ENCODE measurements at regions not wholly inside any gene's neighbourhood (a gene's known extent, or its start where the extent isn't known, plus 50 kb on each side); places are given as distances from the start of the nearest gene placed in this dataset.
"Not testable (repeated sequence)": the region's sequence is repeated elsewhere in the genome, so short reads cannot be mapped to it uniquely, and the experiment has no call there.

DNA sequence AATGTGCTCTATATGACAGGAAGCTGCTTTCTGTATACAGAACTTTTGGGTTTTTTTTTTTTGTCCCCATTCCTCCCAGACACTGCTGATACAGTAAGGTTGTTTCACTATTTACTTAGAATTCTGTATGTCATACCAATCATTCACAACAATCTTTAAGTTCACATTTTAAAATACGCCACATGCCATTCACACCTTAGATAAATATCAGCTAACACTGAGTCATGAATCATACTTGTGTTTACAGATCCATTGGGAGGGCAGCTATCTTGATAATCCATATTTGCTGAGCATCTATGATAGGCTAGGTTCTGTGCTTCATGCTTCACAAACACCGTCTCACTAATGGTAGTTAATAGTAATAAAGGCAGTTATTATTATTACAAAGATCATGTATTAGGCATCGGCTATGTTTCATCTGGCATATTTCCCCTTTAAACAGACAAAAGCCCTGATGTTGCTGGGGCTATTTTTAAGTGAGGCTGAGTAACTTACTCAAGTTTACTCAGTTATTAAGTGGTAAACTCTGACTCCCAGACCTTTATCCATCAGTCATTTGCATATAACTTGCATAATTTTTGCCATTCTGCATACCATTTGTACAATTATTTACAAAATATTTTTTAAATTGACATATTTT is 152.2 kb upstream of the HMHB1 start:
- DNase-seq: no peak

DNA sequence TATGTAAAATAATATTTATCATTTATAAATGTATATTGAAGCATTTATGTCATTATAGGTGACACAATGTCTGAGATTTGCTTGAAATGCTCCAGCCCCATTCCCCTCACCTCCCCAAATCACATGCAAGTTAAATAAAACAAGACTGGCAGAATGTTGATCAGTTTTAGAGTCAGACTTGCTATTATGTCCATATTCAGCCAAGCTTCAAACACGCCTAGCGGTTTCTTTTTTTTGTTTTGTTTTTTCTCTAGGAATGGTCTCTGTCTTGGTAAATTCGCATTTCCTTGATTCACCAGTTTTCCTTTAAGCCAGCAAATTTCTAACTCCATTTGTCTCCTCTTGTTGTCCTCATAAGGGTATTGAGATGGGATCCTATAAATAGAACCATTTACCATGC is 153.0 kb upstream of the HMHB1 start:
- DNase-seq: no peak

DNA sequence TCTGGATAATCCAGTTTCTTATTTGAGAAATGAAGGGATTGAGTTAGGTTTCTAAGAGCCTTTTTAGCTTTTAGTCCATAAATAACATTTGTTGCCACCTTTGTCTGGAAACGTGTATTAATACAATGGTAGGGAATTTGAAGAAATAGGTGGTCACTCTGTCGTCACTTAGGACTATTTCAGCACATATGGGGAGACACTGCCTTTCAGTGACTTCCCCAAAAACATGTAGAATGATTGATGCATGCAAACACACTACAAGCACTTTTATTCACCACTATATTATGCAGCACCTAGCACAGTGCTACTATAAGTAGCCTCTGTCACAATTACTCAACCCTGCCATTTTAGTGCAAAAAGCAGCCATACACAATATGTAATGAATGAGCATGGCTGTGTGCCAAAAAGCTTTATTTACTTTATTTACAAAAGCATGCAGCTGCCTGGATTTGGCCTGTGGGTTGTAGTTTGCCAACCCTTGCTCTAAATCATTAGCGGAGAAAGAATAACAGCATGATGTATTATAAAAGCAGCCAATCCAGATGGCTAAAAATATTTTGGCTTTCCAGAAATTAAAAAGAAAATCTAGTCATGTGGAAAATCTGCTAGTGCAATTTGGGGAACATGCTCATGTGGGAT is 154.2 kb upstream of the HMHB1 start:
- no peak for DNase-seq

DNA sequence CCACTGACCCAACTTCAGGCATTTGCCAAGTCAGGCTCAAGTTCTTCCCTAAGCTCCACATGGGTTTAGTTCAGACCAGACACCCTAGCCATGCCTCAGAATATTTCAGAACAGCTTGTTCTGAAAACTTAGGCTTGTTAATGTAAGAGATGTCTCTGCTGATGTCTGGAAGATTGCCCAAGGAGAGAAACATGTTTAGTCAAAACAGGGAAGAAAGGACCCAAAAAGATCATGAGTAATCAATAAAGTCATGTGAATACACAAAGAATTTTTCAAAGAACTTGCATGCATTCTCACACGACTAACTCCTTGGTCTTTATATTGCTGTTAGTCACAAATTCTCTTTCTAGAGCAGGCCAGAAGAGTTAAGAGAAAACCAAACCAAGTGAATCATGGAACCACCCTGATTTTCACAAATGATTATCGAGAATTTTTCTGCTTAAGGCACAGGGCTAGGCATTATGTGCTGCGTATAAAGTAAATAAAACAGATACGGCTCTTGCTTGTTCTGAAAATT is 158.1 kb upstream of the HMHB1 start:
- DNase-seq: no peak

DNA sequence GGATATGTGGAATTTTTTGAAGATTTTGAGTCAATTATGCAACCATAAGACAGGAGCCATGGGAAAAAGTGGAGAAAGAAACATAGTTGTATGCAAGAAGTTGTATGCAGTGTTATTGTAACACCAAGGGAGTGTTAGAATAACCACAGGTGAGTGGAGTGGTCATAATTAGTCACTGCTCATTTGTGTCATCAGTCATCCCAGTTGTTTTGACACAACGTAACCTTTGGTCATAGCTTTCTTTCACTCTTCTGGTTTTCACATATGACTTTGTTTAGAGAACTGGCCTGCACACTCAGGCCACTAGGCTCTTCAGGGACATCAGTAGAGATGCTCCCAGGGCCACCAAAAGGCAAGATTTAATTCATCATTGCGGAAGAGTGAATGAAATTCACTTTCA is 158.7 kb upstream of the HMHB1 start:
- DNase-seq: no peak

DNA sequence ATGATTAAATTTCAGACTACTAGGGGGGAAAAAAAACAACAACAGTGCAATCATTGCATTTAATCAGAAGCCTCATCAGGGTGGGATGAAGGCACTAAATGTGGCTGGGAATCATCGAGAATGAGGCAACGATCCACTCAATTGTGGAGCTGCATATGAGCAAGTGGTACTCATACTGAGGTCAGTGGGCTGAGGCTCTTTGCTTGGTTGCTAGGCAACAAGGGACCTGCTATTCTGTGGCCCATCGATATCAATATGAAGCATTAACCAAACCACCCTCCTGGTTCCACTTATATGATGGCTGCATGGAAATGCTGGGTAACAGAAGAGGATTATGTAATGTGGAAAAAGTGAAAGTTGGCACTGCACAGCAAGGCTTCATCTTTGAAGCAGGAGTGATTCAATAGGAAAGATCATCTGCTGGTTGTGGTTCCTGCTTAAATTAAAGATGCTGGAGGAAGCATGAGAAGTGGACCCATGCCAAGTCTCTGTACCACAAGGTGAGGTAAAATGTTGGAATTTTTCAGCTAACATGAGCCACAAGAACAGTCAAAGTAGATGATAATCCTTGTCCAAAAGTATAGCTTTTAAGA is 159.8 kb upstream of the HMHB1 start:
- DNase-seq: no peak

DNA sequence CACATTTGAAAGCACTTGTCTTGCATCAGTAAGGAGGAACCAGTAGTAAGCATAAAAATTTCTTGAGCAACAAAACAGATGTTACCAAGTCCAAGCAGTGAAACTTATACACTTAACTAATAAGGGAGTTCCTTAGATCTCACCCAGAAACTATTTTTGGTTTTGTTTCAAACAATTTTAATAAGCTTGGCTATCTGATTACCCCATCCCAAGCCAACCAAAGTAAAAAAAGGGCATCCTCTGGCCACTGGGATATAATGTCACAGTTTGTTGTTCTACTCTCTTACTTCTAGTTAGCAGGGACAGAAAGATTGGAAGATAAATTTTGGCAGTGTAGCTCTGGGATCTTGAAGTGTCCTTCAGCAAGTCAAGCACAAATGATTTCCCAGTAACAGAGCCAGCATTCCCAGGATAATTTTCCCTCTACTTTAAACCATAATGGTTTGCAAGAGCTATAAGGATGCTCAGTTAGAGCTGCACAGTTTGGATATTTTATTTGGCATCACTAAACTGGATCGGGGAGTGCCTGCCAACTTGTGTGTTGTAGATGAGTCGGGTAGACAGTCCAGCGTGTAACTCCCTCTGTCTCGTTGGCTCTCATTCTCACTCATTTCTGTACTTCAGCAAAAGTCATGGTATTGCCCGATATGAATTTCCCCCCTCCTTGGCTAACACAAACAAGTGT is 161.9 kb upstream of the HMHB1 start:
- no peak for DNase-seq

DNA sequence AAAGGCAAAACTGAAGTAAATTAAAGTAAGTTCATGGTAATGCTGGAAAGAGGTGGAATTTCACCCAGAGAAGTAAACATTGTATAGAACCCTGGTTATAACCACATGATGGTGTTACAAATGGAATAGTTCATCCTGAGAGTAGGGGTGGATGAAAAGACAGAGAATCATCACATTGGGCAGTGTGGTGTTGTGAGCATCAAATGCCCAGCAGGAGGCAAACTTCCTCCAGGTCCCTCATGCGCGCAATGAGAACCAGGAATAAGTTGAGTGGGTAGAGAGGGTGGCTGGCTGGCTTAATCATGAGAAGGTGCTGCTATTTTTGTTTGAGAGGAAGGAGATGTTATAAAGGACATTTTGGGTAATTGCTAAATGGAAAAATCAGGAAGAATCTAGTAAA is 163.3 kb upstream of the HMHB1 start:
- no peak for DNase-seq

DNA sequence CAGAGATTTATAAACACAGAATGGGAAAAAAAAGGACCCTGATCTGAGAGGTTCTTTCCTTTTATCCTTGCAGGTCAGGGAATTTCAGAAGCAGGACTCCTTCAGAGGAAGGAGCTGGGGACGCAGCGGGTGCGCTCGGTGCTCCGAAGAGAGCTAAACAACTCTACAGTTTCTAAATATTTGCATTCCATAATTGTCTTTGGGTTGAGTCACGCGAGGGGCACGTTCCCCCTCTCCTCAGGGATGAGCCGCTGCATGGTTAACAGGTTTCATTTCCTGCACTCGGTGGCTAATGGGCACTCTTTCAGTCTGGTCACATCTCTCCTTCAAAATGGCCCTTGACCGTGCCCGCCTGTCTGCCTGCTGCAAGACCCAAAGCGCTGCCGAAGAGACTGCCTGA is 165.0 kb upstream of the HMHB1 start:
- no peak for DNase-seq

DNA sequence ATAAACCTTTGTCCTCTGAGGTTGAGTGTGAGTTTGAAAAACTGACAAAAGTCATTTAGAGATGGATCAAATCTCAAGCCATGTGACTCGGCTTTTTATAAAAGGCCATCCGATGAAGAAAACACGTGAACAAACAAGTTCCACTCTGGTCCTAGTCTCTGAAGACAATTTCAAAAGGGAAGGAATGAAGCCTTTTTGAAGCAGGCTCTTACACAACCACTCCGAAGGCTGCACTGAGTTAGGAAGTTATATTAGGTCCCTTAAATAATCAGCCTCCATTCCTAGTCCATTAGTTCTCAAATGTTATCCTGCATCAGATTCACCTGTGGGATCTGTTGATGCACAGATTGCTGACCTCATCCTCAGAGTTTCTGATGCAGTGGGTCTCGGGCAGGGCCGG is 166.6 kb upstream of the HMHB1 start:
- no peak for DNase-seq

DNA sequence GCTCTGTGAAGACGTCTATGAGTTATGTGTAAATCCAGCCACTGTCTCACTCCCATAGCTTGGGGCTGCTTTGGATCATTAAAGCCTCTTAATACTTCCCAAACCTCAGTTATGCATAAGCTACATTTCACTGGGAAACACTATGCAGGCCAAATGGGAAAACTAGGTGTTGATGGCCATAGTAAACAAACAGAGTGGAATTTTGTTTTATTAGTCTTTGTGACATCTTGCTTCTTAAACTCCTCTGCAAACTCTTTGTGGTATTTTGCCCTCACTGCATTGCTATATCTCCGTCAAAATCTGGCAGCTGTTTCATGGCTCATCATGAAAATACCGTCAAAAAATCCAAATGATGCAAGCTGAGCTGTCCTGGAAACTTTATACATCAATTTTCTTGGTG is 167.2 kb upstream of the HMHB1 start:
- DNase-seq: no peak

DNA sequence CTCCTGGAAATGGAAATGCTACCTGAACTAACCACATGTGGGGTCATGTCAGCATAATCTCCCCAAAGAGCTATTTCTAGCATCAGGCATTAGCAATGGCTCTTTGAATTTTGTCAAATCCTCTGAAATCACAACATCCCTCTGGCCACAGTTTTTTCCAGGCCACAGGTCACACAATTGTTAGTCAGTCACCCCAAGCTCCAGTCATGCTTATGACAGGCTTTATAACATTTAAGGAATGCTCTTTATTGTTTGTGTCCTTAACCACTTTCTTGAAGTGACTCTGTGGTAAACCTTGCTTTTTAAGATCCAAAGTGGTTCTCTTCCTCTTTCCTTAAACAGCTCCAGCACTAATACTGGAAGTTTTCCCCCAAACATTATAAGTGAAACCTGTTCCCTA is 169.2 kb upstream of the HMHB1 start:
- no peak for DNase-seq

DNA sequence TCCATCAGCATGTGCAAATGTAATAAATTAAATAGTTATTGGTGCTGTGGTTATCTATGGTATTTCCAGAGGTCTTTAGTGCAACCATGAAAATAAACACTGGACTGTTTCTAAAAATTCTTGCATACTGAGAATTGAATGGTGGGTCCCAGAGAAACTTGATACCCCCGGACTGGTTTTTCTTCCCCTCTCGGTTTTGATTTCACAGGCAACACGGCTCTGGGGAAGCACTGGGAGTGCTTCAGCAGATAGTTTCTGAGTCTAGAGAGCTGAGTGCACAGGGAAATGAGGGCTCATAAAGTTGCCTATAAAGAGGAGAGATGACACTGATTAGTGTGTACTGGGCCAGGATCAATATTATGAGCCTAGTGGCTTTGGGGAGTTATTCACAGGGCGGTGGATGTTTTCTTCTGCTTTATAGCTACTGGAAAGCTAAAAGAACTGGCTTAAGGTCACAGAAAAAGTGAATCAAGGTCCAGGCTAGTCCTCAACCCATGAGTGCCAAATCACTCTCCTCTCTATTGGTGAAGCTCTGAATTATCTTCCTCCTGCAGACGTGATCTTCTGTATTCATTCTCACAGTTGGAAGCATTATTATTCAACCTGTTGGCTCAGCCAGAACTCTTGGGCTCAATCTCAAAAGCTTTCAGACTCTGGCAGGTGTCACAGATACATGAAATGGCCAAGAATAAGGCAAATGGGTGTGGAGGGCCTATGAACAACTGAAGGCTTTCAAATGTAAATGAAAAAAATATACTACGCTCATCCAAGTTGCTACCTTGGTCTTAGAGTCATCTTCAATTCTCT is 170.2 kb upstream of the HMHB1 start:
- no peak for DNase-seq

DNA sequence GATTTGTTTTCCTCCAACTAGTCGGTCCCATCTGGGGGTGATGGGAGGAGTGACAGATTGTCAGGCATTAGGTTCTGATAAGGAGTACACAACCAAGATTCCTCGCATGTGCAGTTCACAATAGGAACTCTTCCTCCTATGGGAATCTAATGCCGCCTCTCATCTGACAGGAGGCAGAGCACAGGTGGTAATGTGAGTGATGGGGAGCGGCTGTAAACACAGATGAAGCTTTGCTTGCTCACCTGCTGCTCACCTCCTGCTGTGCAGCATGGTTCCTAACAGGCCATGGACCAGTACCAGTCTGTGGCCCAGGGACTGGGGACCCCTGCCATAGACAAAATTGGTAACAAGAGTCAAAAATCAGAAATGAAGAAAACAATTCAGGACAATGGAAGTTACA is 173.3 kb upstream of the HMHB1 start:
- no peak for DNase-seq

DNA sequence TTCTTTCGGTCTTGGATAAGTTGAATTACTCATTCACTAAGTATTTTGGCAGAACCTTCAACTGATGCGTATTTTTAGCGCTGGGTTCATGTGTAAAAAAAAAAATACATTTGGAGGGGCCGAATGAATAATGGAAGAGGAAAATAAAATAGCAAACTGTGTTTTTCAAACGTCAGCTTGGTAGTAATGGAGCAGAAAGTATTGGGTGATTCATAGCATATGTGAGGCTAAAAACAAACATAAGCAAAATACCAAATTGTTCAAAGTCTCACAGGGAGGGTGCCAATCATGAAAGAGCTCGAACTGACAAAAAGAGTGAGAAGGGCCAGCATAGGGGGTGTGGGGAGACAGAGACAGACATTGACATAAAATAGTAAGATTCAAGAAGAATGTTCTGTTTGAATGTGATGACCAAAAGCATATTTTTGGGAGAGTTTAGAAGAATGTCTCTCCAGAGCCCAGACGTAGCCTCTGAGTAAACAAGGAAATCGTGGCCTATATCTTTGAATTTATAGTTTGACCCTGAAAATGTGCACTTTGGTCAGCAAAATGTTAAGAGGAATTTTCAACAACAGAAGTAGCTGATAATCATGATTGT is 174.9 kb upstream of the HMHB1 start:
- no peak for DNase-seq

DNA sequence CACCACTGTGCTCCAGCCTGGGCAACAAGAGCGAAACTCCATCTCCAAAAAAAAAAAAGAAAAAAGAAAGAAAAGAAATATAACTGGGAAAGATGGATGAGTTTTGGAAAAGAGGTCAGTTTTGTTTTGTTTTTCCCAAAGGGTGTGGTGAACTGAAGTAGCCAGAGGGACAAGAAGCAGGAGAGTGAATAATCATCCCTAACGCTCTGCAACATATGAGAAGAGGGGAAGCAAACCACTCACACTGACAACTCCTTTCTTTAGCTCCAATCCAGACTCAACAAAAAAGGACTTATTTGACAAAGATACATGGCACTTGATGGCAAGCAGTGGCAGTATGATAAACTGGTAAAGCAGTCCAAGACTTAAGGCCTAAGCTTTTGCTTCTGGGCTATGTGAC is 176.1 kb upstream of the HMHB1 start:
- no peak for DNase-seq

DNA sequence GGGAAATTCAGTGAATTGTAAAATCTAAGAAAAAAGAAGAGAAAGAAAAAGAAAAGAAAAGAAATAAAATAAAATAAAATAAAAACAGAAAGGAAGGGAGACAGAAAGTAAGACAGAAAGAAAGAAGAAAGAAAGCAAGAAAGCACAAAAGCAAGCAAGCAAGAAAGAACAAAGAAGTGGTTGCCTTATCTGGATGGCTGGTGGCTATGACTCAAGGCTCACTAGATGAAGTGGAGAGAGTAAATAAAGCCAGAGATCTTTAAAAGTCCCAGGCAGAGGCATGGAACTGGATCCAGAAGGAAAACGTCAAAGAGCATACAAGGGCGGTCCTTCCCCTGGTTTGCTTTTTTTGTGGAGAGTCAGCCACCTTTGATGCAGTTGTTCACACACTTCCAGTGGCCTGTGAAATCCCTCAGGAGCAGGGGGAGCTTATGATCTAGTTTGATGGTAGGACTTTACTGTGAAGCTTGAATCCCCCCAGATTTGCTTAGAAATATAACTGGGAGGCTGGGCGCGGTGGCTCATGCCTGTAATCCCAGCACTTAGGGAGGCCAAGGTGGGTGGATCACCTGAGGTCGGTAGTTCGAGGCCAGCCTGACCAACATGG is 176.7 kb upstream of the HMHB1 start:
- DNase-seq: no peak

DNA sequence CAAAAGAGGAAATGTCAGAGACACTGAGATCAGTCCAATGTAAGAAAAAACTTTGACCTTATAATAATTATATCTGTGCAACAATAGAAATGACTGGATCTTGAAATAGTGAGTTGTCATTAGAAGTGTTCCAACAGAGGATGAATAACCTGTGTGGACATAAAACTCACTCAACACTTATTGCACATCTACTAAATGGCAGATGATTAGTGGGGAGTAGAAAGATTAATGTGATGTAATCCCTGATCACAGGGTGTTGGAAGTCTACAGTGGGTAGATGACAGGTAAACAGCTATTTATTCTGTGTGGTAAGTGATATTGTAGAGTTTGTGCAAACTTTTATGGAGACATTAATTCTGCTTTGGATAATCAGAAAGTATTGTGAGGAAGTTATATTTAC is 177.3 kb upstream of the HMHB1 start:
- DNase-seq: no peak

DNA sequence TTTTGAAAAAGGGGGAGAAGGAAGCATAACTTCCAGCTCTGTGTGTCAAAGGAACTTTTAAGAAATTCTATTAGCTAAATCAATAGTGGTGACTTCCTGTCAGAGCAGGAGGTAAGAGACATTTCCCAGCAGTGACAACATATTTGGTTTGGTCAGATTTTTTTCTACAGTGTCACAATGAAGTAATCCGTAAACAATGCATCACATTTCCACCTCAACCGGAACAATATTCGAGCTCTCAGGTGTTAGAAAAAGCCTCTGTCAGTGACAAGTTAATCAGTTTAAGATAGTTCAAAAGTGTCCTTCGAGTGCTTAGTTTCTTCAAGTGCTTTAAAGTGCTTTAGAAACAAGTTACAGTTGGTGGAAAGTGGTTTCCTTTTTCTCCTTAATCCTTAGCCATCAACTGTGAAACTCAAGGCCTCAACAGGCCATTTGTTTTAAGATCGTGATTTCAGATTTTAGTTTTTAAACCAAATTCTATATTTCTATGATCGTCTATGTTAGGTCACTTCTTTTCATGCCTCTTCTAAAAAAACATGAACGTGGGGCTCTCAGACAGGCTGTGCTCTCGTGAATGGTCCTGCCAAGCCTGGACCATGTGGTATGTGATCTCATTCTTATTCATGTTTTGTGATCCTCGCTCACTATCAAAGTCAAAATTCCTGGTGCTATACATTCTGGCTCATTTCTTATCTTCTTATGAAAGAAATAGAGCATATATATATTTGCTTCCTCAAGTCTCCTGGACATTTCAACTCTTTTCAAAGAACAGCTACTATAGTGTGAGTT is 181.9 kb upstream of the HMHB1 start:
- no peak for DNase-seq

DNA sequence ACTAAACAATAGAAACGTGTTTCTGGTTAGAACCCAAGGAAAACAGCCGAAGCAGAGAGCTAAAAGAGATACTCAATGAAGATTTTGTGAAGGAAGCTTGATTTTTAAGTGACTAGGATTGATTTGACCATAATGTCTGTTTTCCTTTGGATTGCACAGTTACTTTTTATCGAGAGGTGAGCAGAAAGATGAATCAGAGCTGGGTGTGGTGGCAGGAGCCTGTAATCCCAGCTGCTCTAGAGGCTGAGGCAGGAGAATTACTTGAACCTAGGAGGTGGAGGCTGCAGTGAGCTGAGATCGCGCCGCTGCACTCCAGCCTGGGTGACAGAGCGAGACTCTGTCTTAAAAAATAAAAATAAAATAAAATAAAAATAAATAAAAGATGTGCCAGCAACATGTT is 186.9 kb upstream of the HMHB1 start:
- DNase-seq: not testable (repeated sequence)

DNA sequence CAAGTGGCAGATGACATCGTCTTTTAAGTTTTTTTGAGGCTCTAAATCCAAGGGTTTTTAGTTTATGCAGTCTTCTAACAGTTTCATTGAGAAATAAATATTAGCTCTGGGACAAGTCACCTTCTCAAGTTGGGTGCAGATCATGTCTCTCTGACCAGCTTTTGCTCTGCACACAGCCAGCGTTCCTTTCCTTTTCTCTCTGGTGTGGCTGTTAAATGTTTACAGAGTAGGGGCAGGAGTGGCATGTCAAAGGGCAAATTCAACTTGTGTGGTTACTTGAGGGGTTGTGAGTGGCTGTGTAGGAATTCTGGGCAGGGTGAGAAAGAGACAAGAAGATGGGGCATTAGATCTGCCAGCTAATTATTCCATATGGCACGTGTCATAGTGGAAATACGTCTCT is 187.5 kb upstream of the HMHB1 start:
- DNase-seq: no peak

Measured in CD4-positive, alpha-beta T cell treated with Interleukin-12 subunit alpha and Interleukin-12 subunit beta, for 1 hour (primary cell).